Gastrocnemius medialis (tissue), 4 donors: ENCODE measurements at regions not wholly inside any gene's neighbourhood (a gene's known extent, or its start where the extent isn't known, plus 50 kb on each side); places are given as distances from the start of the nearest gene placed in this dataset.

Source experiments
- ATAC-seq, 2 donors: fragments of 150-250 bp; one replicate each; pipeline ENCODE4 v1.9.1; 2016
- DNase-seq, 2 donors: peaks; one replicate each; pipeline ENCODE4 v3.0.0-alpha.2; 2019
- H3K27ac ChIP-seq, 4 donors: fragments of 200-600 bp; sonication (generic); 1 replicate in 1 of 4; 2 replicates in 3 of 4; pipeline ENCODE4 v1.5.1; 2016 to 2018; ENCODE audit warnings: mild to moderate bottlenecking in 2 of 4, moderate library complexity in 1 of 4
- H3K27me3 ChIP-seq, 3 donors: fragments of 200-600 bp; sonication (generic) in 2 of 3; 1 replicate in 1 of 3; 2 replicates in 2 of 3; pipeline versions ENCODE4 v1.5.1 to v1.6.0; 2016 to 2019; ENCODE audit warnings: mild to moderate bottlenecking in 1 of 3, moderate library complexity in 1 of 3
- H3K36me3 ChIP-seq, 2 donors: fragments of 200-600 bp; sonication (generic) in 1 of 2; one replicate each; pipeline ENCODE4 v1.5.1; 2017 to 2018
- H3K4me1 ChIP-seq, 2 donors: fragments of 200-600 bp; sonication (generic) in 1 of 2; one replicate each; pipeline ENCODE4 v1.5.1; 2016 to 2017; ENCODE audit warnings: mild to moderate bottlenecking in 2 of 2
- H3K4me3 ChIP-seq, 4 donors: fragments of 200-600 bp; sonication (generic) in 3 of 4; 1 replicate in 1 of 4; 2 replicates in 3 of 4; pipeline ENCODE4 v1.5.1; 2016 to 2019; ENCODE audit warnings: mild to moderate bottlenecking in 2 of 4
- H3K9me3 ChIP-seq, 3 donors: fragments of 200-600 bp; sonication (generic) in 2 of 3; 1 replicate in 1 of 3; 2 replicates in 2 of 3; pipeline ENCODE4 v1.5.1; 2016 to 2019
- POLR2A ChIP-seq, 2 donors: fragments of 450-650 bp; IDR thresholded peaks; one replicate each; pipeline ENCODE4 v1.6.1; 2017; ENCODE audit warnings: antibody characterized with exemption in 2 of 2, mild to moderate bottlenecking in 2 of 2, moderate library complexity in 2 of 2
- in situ Hi-C, 4 donors: fragments of 200-750 bp; cut with MboI; loops; one replicate each; pipeline versions ENCODE4 v1.15.0 to v1.8.0; 2017; ENCODE audit warnings: low sequenced_read_pairs in 4 of 4
- intact Hi-C: fragments of 100-400 bp; cut with DNase I; formaldehyde crosslinking; loops from one replicate; pipeline ENCODE4 v1.15.1; 2023; ENCODE audit warnings: low total_unique reads
- TF ChIP-seq, protein P1 (sequence below), 5 experiments: fragments of 450-650 bp in 3 of 5; fragments of 200-600 bp in 2 of 5; sonication (generic) in 2 of 5; IDR thresholded peaks in 4 of 5; conservative IDR thresholded peaks in 1 of 5; 1 replicate in 4 of 5; 2 replicates in 1 of 5; pipeline ENCODE4 v1.5.1; 2016 to 2019; ENCODE audit warnings: antibody characterized with exemption in 5 of 5, mild to moderate bottlenecking in 3 of 5, moderate library complexity in 3 of 5

DNA sequence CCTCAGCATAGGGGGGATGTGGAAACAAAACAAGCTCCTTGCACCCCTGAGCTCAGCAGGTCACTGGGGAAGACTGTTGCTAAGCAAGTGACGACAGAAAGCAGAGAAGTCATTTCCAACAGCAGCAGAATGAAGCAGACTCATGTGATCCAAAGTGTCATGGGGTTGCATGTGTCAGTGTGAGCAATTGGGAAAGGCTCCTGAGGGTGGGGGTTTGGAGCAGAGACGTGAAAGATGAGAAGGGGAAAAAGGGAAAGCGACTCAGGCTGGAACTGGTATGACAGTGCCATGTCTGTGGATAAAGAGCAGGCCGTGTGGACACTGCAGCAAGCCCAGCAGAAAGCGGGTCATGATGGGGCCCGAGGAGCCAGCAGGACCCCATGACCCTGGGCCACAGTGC, 363.9 kb downstream of the PREX1 start:
- Histone ChIP-seq H3K36me3 (no peaks in the 10 kb centered on the region), H3K9me3 (no peaks in the 10 kb centered on the region), H3K27ac (peak overlapping the region in 3 of 4 donors; percentile 33 to 74 (median 43)), H3K4me1 (no peaks in the 10 kb centered on the region), H3K4me3 (no peak overlapping the region), H3K27me3 (peaks cover 0 to 10% (median under 1%) of the 10 kb centered on the region in 3 donors)
- in situ Hi-C loops: no loop called here
- TF ChIP-seq, protein P1, sequence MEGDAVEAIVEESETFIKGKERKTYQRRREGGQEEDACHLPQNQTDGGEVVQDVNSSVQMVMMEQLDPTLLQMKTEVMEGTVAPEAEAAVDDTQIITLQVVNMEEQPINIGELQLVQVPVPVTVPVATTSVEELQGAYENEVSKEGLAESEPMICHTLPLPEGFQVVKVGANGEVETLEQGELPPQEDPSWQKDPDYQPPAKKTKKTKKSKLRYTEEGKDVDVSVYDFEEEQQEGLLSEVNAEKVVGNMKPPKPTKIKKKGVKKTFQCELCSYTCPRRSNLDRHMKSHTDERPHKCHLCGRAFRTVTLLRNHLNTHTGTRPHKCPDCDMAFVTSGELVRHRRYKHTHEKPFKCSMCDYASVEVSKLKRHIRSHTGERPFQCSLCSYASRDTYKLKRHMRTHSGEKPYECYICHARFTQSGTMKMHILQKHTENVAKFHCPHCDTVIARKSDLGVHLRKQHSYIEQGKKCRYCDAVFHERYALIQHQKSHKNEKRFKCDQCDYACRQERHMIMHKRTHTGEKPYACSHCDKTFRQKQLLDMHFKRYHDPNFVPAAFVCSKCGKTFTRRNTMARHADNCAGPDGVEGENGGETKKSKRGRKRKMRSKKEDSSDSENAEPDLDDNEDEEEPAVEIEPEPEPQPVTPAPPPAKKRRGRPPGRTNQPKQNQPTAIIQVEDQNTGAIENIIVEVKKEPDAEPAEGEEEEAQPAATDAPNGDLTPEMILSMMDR (IDR thresholded peaks at IDR 0.05 in 4 of 5, conservative IDR thresholded peaks at IDR 0.05 in 1 of 5): no peak
- TF ChIP-seq POLR2A (IDR thresholded peaks at IDR 0.05): no peak
- intact Hi-C loops: no loop called here
- ATAC-seq (peak; percentile 86 to 90), DNase-seq (peak; percentile 20 to 46)

DNA sequence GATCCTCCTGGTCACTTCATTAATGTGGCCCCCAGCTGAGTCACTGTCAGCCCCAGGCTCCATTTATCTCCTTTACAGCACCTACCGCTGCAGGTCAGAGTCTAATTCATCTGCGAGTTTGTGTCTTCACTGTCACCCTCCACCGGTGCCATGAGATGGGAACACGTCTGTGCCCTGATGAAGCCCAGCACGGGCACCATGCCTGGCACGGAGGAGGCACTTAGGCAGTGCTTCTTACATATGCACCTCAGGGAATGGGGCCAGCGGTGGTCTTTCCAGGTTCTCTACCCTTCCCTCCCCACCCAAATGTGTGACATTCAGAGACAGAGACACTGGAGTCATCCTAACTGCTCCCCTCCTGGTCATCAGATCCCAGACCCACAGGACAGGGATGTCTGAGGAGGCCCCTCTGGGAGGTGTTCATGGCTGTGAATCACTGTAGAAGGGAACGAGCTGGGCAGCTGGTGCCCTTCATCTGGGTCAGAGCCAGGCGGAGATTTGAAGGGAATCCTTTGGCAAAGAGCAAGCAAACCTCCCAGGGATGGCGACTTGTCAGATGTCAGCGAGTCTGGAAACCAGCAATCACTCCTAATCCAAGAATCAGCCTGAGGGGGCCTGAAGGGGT, 364.6 kb downstream of the PREX1 start:
- DNase-seq (peak in 1 of 2 donors; percentile 26), ATAC-seq (peak; percentile 42 to 55)
- H3K9me3 ChIP-seq: no peaks in the 10 kb centered on the region
- peak overlapping the region in 2 of 4 donors; percentile 33 to 74 for H3K27ac ChIP-seq
- in situ Hi-C loops (no loop called here), intact Hi-C loops (no loop called here)
- no peak overlapping the region for H3K4me3 ChIP-seq
- TF ChIP-seq, protein P1 (IDR thresholded peaks at IDR 0.05 in 4 of 5, conservative IDR thresholded peaks at IDR 0.05 in 1 of 5): no peak
- no peak for TF ChIP-seq POLR2A (IDR thresholded peaks at IDR 0.05)
- no peaks in the 10 kb centered on the region for H3K4me1 ChIP-seq
- H3K36me3 ChIP-seq: no peaks in the 10 kb centered on the region
- H3K27me3 ChIP-seq: peaks cover 0 to 10% (median 3%) of the 10 kb centered on the region in 3 donors

GRCh38 chr20:48461735-48462119, 366.1 kb downstream of the PREX1 start:
- TF ChIP-seq, protein P1 (IDR thresholded peaks at IDR 0.05 in 4 of 5, conservative IDR thresholded peaks at IDR 0.05 in 1 of 5): no peak
- no peak for TF ChIP-seq POLR2A (IDR thresholded peaks at IDR 0.05)

DNA sequence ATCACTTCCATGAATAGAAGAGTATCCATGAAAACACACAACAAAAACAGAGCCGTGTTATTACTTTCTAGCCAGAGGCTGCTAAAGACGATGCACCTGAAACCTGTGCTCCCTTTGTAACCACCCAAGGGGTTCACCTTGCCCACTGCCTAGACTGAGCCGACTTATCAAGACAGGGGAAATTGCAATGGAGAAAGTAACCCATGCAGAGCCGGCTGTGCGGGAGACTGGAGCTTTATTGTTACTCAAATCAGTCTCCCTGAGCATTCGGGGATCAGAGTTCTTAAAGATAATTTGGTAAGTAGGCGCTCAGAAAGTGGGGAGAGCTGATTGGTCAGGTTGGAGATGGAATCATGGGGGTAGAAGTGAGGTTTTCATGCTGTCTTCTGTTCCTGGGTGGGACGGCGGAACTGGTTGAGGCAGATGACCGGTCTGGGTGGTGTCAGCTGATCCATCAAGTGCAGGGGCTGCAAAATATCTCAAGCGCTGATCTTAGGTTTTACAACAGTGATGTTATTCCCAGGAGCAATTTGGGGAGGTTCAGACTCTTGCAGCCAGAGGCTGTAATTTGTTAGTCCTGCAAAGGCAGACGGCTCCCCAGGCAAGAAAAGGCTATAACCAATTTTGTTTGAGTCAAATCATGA, 366.6 kb downstream of the PREX1 start:
- Histone ChIP-seq H3K4me1 (no peaks in the 10 kb centered on the region), H3K9me3 (no peaks in the 10 kb centered on the region), H3K36me3 (no peaks in the 10 kb centered on the region), H3K27ac (no peak overlapping the region), H3K27me3 (peaks cover 0 to 10% (median 3%) of the 10 kb centered on the region in 3 donors), H3K4me3 (no peak overlapping the region)
- intact Hi-C loops (no loop called here), in situ Hi-C loops (no loop called here)
- ATAC-seq: no peak
- DNase-seq: no peak
- TF ChIP-seq, protein P1 (IDR thresholded peaks at IDR 0.05 in 4 of 5, conservative IDR thresholded peaks at IDR 0.05 in 1 of 5): no peak
- no peak for TF ChIP-seq POLR2A (IDR thresholded peaks at IDR 0.05)

More at GRCh38 chr20:48461735-48462119, 366.1 kb downstream of the PREX1 start:
- Histone ChIP-seq H3K27me3 (peaks cover 0 to 10% (median 3%) of the 10 kb centered on the region in 3 donors), H3K9me3 (no peaks in the 10 kb centered on the region), H3K4me1 (no peaks in the 10 kb centered on the region), H3K36me3 (no peaks in the 10 kb centered on the region), H3K27ac (no peak overlapping the region), H3K4me3 (no peak overlapping the region)
- ATAC-seq (no peak), DNase-seq (no peak)
- in situ Hi-C loops (no loop called here), intact Hi-C loops (no loop called here)
